ENCODE measurements at regions not wholly inside any gene's neighbourhood (a gene's known extent, or its start where the extent isn't known, plus 50 kb on each side); places are given as distances from the start of the nearest gene placed in this dataset.
A peak's percentile ranks its signal among the peaks of the same experiment; 100 is the strongest.

- no peak for TF ChIP-seq CTCF (conservative IDR thresholded peaks at IDR 0.05; ENCODE audit: low read depth, low read length)
- no peak for DNase-seq (ENCODE audit: low read depth)
- no peak overlapping the region for H3K4me3 ChIP-seq (ENCODE audit: low read depth, low read length)
These were observed 75.5 kb upstream of the KLF13 start for GRCh38 chr15:31251165-31251564.

- H3K4me3 ChIP-seq (ENCODE audit: low read depth, low read length), result no peak overlapping the region
- no peak for TF ChIP-seq CTCF (conservative IDR thresholded peaks at IDR 0.05; ENCODE audit: low read depth, low read length)
- DNase-seq (ENCODE audit: low read depth), result peak; percentile 42
These were observed 74.4 kb upstream of the KLF13 start for GRCh38 chr15:31252171-31252785.

GRCh38 chr15:31254431-31255175 is 72.0 kb upstream of the KLF13 start:
- DNase-seq (ENCODE audit: low read depth), result peak; percentile 82
- TF ChIP-seq CTCF (conservative IDR thresholded peaks at IDR 0.05; ENCODE audit: low read depth, low read length), result peak; percentile 22
- H3K4me3 ChIP-seq (ENCODE audit: low read depth, low read length), result no peak overlapping the region

DNA sequence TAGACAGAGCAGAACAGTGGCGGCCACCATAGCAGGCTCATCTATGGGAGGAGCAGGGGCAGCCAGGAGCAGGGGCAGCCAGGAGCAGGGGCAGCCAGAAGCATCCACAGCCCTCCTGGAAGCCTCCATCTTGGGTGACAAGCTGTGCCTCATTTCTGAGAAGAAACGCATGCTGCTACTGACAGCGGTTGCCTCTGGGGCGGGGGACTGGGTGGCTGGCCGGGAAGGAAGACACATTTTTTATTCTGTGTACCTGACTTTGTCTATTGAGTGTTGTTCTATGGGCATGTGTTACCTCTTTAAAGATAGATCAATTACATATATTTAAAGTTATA is 71.5 kb upstream of the KLF13 start:
- DNase-seq (ENCODE audit: low read depth), result no peak
- TF ChIP-seq CTCF (conservative IDR thresholded peaks at IDR 0.05; ENCODE audit: low read depth, low read length), result no peak

GRCh38 chr15:31255732-31256377 is 70.8 kb upstream of the KLF13 start:
- no peak for TF ChIP-seq CTCF (conservative IDR thresholded peaks at IDR 0.05; ENCODE audit: low read depth, low read length)
- DNase-seq (ENCODE audit: low read depth), result no peak
- no peak overlapping the region for H3K4me3 ChIP-seq (ENCODE audit: low read depth, low read length)

More for the DNA sequence above, 71.5 kb upstream of the KLF13 start:
- no peak overlapping the region for H3K4me3 ChIP-seq (ENCODE audit: low read depth, low read length)

- no peak for DNase-seq (ENCODE audit: low read depth)
- no peak for TF ChIP-seq CTCF (conservative IDR thresholded peaks at IDR 0.05; ENCODE audit: low read depth, low read length)
- H3K4me3 ChIP-seq (ENCODE audit: low read depth, low read length), result no peak overlapping the region
These were observed 70.0 kb upstream of the KLF13 start for GRCh38 chr15:31256378-31257265.

Data from choroid plexus epithelial cell (primary cell).